Panc1 (cell line): ENCODE measurements at regions not wholly inside any gene's neighbourhood (a gene's known extent, or its start where the extent isn't known, plus 50 kb on each side); places are given as distances from the start of the nearest gene placed in this dataset.

ENCODE experiments used
- ATAC-seq: fragments of 200-7000 bp; cut with Tn5 transposase; 2 replicates; pipeline ENCODE4 v1.9.1; 2020; ENCODE audit warnings: mild to moderate bottlenecking, moderate library complexity
- BruUV-seq: library from RNA; stranded (reverse); fragments of 400-500 nt; replicated peaks from 2 replicates; lab custom pipeline; 2021; lab: Mats Ljungman, UMichigan
- CTCF ChIA-PET: fragments of 300-600 bp; sonication (Branson Sonifier 250); formaldehyde crosslinking; loops from one replicate; lab custom pipeline; 2022; ENCODE audit warnings: antibody characterized with exemption; lab: Charles Lee
- POLR2A ChIA-PET: fragments of 300-600 bp; sonication (Branson Sonifier 250); formaldehyde crosslinking; loops from one replicate; lab custom pipeline; 2022; ENCODE audit warnings: antibody characterized with exemption; lab: Charles Lee
- DNase-seq: peaks from one replicate; pipeline ENCODE4 v3.0.0-alpha.2; 2010; ENCODE audit warnings: low read depth, low spot score
- H3K27ac ChIP-seq: 2 replicates; pipeline ENCODE4 v1.5.1; 2011; ENCODE audit warnings: mild to moderate bottlenecking, low read length, inconsistent platforms
- H3K27me3 ChIP-seq: fragments of 200-500 bp; sonication (Bioruptor generic); 2 replicates; pipeline ENCODE4 v1.6.0; 2014; ENCODE audit warnings: low read length, inconsistent platforms; ENCODE audit not compliant: control insufficient read depth, insufficient read depth
- H3K36me3 ChIP-seq: fragments of 200-500 bp; sonication (Bioruptor generic); 2 replicates; pipeline ENCODE4 v1.5.1; 2014; ENCODE audit warnings: inconsistent platforms, mild to moderate bottlenecking, low read length, moderate library complexity; ENCODE audit not compliant: control insufficient read depth, insufficient read depth
- H3K4me1 ChIP-seq: 2 replicates; pipeline ENCODE4 v1.5.1; 2011; ENCODE audit warnings: inconsistent platforms, mild to moderate bottlenecking, low read length, moderate library complexity; ENCODE audit not compliant: control insufficient read depth, insufficient read depth
- H3K4me3 ChIP-seq, 2 experiments: 2 replicates each; pipeline ENCODE4 v1.5.1; 2011 to 2012; ENCODE audit warnings: low read depth in 2 of 2, low read length in 2 of 2, mild to moderate bottlenecking in 2 of 2, inconsistent platforms in 1 of 2, moderate library complexity in 1 of 2
- H3K9me3 ChIP-seq: fragments of 200-500 bp; sonication (Bioruptor generic); 2 replicates; pipeline ENCODE4 v1.5.1; 2014; ENCODE audit warnings: low read depth, mild to moderate bottlenecking, inconsistent platforms, low read length, moderate library complexity; ENCODE audit not compliant: control insufficient read depth, insufficient read depth
- CTCF ChIP-seq: fragments of 450-650 bp; IDR thresholded peaks from 2 replicates; pipeline ENCODE4 v1.5.1; 2017; ENCODE audit warnings: mild to moderate bottlenecking
- POLR2AphosphoS5 ChIP-seq: IDR thresholded peaks from 2 replicates; pipeline ENCODE4 v1.6.1; 2012; ENCODE audit warnings: mild to moderate bottlenecking, low read depth, low read length, moderate library complexity
- SIN3A ChIP-seq: IDR thresholded peaks from 2 replicates; pipeline ENCODE4 v1.6.1; 2012; ENCODE audit warnings: low read depth, mild to moderate bottlenecking, low read length, moderate library complexity, borderline replicate concordance; ENCODE audit not compliant: insufficient read depth
- TCF7L2 ChIP-seq: IDR thresholded peaks from 2 replicates; pipeline ENCODE4 v1.6.1; 2011; ENCODE audit warnings: mild to moderate bottlenecking, low read depth, low read length, inconsistent platforms
- in situ Hi-C: cut with HindIII; loops from 2 replicates; pipeline ENCODE4 v1.10.0; 2016; ENCODE audit warnings: low sequenced_read_pairs, low pct_unique_long_range_greater_than_20kb
- intact Hi-C: fragments of 100-400 bp; cut with micrococcal nuclease; formaldehyde crosslinking; loops from one replicate; pipeline ENCODE4 v1.10.0; 2022; ENCODE audit not compliant: unreplicated experiment
- TF ChIP-seq, protein P1 (sequence below), 2 experiments: IDR thresholded peaks; 2 replicates each; pipeline ENCODE4 v1.6.1; 2011 to 2012; ENCODE audit warnings: low read depth in 2 of 2, control low read depth in 1 of 2, low read length in 1 of 2, mild to moderate bottlenecking in 1 of 2, moderate library complexity in 1 of 2; ENCODE audit not compliant: insufficient read depth in 1 of 2

DNA sequence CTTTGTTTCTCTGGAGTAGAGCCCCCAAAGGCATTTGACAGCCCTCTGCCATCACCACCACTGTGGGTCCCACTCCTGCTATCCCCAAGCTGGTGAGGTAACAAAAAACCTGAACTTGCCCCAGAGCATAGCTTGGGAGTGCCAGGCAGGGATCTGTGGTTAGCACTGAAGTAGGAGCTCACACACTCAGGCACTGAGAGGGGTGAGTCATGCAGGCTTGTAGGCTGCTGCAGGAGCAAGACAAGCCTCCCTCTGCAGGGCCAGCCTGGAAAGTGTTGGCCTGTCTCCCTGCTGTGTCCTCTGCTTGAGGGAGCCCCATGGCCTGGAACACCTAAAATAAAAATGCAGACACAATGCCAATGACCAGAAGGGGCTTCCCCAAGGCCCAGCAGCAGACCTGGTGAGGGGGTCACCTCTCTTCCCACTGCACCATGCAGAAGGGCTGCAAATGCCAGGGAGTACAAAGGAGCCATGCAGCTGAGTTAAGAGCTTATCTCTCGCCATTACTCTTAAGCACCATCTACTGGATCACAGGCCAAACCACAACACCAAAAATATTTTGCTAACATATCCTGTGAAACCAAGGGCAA is 108.9 kb upstream of the POGK start:
- BruUV-seq, result no TSS peak
- TF ChIP-seq CTCF, result peak; percentile 21; the same call in 1 of the 2 replicates
- TF ChIP-seq, protein P1, sequence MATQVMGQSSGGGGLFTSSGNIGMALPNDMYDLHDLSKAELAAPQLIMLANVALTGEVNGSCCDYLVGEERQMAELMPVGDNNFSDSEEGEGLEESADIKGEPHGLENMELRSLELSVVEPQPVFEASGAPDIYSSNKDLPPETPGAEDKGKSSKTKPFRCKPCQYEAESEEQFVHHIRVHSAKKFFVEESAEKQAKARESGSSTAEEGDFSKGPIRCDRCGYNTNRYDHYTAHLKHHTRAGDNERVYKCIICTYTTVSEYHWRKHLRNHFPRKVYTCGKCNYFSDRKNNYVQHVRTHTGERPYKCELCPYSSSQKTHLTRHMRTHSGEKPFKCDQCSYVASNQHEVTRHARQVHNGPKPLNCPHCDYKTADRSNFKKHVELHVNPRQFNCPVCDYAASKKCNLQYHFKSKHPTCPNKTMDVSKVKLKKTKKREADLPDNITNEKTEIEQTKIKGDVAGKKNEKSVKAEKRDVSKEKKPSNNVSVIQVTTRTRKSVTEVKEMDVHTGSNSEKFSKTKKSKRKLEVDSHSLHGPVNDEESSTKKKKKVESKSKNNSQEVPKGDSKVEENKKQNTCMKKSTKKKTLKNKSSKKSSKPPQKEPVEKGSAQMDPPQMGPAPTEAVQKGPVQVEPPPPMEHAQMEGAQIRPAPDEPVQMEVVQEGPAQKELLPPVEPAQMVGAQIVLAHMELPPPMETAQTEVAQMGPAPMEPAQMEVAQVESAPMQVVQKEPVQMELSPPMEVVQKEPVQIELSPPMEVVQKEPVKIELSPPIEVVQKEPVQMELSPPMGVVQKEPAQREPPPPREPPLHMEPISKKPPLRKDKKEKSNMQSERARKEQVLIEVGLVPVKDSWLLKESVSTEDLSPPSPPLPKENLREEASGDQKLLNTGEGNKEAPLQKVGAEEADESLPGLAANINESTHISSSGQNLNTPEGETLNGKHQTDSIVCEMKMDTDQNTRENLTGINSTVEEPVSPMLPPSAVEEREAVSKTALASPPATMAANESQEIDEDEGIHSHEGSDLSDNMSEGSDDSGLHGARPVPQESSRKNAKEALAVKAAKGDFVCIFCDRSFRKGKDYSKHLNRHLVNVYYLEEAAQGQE (IDR thresholded peaks at IDR 0.05; ENCODE audit: insufficient read depth in 1 of 2, low read depth in 2 of 2, low read length in 1 of 2), result no peak
- no peaks in the 10 kb centered on the region for H3K4me1 ChIP-seq
- H3K4me3 ChIP-seq, result no peak overlapping the region
- ATAC-seq, result no peak
- intact Hi-C loops, result no loop called here
- no peaks in the 10 kb centered on the region for H3K9me3 ChIP-seq
- ChIA-PET CTCF (no interaction called here), POLR2A (no interaction called here)
- in situ Hi-C loops, result no loop called here
- no peaks in the 10 kb centered on the region for H3K27me3 ChIP-seq
- no peak overlapping the region for H3K27ac ChIP-seq
- H3K36me3 ChIP-seq, result no peaks in the 10 kb centered on the region
- DNase-seq, result no peak

GRCh38 chr1:166738140-166738539 is 101.1 kb upstream of the POGK start:
- H3K27ac ChIP-seq, result no peak overlapping the region
- intact Hi-C loops (no loop called here), in situ Hi-C loops (no loop called here)
- no peaks in the 10 kb centered on the region for H3K27me3 ChIP-seq
- DNase-seq (no peak), ATAC-seq (no peak)
- ChIA-PET POLR2A (no interaction called here), CTCF (no interaction called here)
- H3K36me3 ChIP-seq, result no peaks in the 10 kb centered on the region
- no peaks in the 10 kb centered on the region for H3K9me3 ChIP-seq
- no peak overlapping the region for H3K4me3 ChIP-seq
- H3K4me1 ChIP-seq, result no peaks in the 10 kb centered on the region
- TF ChIP-seq, protein P1 (IDR thresholded peaks at IDR 0.05; ENCODE audit: insufficient read depth in 1 of 2, low read depth in 2 of 2, low read length in 1 of 2), result no peak
- BruUV-seq, result no TSS peak

- CTCF ChIA-PET, result no interaction called here
- BruUV-seq, result no TSS peak
- in situ Hi-C loops, result no loop called here
- ATAC-seq (no peak), DNase-seq (no peak)
- intact Hi-C loops, result no loop called here
- no peaks in the 10 kb centered on the region for H3K36me3 ChIP-seq
- TF ChIP-seq TCF7L2, result no peak
- TF ChIP-seq CTCF, result no peak
- TF ChIP-seq, protein P1 (IDR thresholded peaks at IDR 0.05; ENCODE audit: insufficient read depth in 1 of 2, low read depth in 2 of 2, low read length in 1 of 2), result no peak
- TF ChIP-seq SIN3A, result no peak
- TF ChIP-seq POLR2AphosphoS5, result no peak
- H3K4me1 ChIP-seq, result no peaks in the 10 kb centered on the region
- H3K27ac ChIP-seq, result no peak overlapping the region
- no peaks in the 10 kb centered on the region for H3K27me3 ChIP-seq
- POLR2A ChIA-PET, result no interaction called here
- no peak overlapping the region for H3K4me3 ChIP-seq
- no peaks in the 10 kb centered on the region for H3K9me3 ChIP-seq
Observed at GRCh38 chr1:166738873-166739272, 100.4 kb upstream of the POGK start.
